NCI-H345 (cell line): ENCODE measurements at regions not wholly inside any gene's neighbourhood (a gene's known extent, or its start where the extent isn't known, plus 50 kb on each side); places are given as distances from the start of the nearest gene placed in this dataset.
A peak's percentile ranks its signal among the peaks of the same experiment; 100 is the strongest.
"Not testable (repeated sequence)": the region's sequence is repeated elsewhere in the genome, so short reads cannot be mapped to it uniquely, and the experiment has no call there.

Source experiments
- DNase-seq: peaks from one replicate; lab custom pipeline; 2025; lab: John Stamatoyannopoulos, UW

DNA sequence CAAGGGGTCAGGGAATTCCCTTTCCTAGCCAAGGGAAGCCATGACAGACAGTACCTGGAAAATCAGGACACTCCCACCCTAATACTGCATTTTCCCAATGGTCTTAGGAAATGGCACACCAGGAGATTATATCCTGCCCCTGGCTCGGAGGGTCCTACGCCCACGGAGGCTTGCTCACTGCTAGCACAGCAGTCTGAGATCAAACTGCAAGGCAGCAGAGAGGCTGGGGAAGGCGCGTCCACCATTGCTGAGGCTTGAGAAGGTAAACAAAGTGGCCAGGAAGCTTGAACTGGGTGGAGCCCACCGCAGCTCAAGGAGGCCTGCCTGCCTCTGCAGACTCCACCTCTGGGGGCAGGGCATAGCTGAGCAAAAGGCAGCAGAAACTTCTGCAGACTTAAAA, 207.1 kb upstream of the OBI1 start:
- not testable (repeated sequence) for DNase-seq

DNA sequence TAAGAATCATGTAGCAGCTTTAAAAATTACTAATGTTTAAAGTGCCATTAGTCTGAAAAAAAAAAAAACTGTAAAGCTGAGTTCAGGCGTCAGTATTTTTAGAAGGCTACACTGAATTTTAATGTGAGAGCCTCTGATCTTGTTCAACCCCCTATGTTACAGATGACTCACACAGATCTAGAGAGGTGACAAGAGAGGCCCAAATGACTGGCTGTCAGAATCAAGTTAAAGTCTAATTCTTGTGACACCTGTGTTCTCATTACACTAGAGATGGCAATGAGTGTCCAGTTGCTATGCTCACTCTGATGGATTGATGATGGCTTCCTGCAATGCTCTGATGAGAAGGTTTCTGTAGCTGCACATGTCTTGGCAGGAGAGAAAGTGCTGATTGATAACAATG, 203.5 kb upstream of the OBI1 start:
- no peak for DNase-seq

DNA sequence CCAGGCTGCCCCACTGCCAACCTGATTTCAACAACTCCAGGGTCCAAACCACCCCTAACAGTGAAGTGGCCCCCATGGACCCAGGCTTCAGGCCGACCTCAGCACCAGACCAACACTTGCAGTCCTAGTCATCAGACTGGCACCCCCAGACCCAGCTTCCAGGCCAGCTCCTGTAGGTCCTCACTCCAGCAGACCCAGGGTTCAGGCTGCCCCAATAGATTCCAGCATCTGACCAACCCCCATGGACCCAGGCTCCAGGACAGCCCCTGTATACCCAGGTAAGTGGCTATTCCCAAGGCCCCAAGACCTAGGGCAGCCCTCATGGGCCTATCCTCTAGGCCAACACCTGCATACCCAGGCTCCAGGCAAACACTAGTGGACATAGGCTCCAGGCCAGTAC, 193.8 kb upstream of the OBI1 start:
- no peak for DNase-seq

DNA sequence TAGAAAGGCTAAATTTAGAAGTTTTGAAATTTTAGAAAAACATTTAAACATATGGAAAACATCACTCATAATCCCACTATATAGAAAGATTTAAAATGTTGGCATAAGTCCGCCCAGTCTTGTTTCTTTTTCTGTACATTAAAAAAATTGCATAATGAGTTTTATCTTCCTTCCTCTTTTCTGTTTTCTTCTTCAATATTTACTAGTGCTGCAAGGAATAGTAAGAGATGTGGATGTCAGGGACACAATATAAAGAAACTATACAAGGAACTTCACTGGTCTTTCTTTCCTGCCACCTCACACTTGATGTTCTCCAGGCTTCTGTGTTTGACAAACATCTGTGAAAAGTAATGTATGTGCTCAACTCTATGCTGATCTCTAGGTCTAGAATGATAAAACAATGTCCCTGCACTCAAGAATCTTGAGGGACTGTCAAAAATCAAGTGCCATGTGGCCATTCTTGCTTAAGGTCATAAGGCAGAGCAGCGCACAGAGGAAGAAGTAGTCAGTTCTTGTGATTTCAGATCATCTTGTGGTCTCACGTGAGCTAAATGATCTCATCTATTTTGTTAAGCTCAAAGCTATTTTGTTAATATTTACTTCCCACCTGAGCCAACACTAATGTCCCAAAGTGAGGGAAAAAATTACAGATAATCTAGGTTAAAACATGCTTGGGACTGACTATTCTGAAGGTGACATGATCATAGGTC, 186.9 kb upstream of the OBI1 start:
- DNase-seq = no peak

DNA sequence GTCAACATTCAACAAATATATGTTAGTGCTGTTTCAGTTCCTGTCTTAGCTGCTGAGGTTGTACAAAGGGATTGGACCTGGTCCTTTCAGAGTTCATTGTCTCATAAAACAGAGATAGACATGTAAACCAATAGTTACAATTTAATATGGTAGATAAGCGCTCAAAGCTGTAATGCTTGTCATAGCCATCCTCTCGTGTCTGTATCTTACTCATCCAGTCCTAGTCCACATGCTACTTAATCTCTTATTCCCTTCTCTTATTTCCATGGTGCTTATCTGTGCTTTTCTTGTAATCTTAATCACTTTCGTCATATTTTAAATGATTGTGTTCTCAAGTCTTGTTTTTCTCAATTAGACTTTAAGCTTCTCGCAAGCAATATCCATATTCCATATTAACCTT, 185.2 kb upstream of the OBI1 start:
- no peak for DNase-seq

DNA sequence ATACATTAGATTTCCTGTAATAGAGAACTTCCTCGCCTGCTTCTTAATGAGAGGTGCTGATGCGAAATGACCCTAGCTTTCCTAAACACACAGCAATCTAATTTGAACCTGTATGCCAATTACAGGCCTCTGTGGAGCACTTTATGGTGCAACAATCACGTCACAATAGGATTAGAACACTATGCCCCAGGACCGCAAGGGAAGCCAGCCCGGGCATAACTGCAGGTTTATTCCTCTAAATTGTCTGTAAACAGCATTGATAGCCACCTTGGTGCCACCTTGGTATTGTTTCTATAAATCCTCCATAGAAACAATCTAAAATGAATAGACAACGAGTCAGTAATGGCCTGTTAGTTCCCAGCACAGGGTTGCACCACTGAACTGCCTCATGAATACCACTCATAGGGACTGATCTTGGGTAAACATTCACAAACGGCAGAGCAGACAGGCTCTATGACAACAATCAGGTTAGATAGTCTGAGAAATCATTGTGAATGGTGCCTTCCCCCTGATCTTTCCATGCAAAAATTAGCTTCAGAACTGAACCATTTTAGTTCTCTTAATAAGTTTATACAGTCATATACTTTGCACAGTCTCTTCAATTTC, 182.5 kb upstream of the OBI1 start:
- DNase-seq = peak; percentile 74

DNA sequence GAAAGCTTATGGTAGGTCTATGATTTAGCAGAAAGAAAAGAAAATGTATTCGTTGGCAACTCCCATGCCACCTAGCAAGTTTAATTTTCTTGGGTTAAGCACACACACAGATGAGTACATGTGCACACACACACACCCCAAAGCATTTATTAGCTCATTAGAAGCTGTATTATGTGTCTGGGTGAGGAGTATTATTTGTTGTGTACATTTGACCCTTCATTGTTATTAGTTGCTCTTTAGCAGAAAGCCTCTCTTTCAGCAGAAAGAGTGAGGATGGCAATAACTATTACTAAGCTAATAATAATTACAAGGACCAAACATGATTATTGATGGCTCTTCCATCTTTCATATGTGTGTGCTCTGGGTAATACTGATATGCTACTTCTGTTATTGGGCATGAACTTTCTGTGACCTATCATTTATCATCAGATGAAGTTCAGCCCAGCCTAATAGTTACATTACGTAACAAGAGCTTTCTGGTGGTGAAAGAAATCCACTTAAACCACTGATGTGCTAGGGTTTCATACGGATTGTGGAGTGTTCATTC, 177.4 kb upstream of the OBI1 start:
- no peak for DNase-seq

DNA sequence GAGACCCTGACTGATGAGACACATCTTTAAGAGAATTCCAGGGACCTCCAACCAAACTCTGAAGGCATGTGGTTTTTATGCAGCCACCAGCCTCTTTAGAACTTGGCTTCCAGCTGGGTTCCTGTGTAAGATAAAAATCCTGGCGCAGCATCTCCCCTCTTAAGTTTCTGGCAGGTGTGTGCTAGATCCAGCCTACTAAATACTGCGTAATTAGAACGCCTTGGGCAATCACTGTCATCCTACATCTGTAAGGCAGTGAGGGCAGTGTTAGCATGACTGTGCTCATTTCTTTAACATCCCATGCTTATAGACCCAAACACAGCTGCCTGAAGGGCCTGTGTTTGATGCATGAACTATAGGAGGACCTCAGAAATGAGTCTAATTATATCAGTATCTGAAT, 173.5 kb upstream of the OBI1 start:
- DNase-seq = peak; percentile 11

DNA sequence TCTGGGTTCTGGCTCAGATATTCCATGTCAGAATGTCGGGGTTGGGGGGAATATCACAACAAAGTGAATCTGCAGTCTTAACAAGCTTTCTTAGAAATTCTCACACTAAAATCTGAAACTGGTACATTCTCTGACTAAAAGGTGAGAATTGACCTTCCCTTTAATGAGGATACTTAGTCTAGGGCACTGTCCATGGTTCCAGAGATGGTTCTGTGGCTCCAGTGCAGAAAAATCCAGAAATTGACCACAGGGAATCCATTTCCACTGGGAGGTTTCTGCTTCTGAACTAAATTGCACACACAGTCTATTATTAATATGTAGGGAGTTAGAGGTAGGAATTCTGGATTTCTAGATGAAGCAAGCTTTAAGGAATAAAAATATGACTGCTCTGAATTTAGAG, 171.6 kb upstream of the OBI1 start:
- no peak for DNase-seq

DNA sequence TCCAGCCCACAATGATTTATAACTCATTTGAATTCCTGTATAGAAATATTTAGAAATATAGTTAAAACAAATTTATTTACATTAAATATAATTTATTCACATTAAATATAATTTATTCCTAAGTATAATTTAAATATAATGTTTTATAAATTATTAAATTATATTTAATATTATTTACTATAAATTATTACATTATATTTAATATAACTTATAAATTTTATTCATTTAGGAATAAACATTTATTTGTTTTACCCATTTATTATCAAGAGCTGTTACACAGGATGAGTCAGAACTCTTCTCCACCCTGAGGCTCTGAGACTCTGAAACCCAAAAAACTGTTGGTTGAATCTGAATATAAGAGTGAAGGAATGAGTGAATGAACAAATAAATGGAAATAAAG, 170.9 kb upstream of the OBI1 start:
- no peak for DNase-seq

DNA sequence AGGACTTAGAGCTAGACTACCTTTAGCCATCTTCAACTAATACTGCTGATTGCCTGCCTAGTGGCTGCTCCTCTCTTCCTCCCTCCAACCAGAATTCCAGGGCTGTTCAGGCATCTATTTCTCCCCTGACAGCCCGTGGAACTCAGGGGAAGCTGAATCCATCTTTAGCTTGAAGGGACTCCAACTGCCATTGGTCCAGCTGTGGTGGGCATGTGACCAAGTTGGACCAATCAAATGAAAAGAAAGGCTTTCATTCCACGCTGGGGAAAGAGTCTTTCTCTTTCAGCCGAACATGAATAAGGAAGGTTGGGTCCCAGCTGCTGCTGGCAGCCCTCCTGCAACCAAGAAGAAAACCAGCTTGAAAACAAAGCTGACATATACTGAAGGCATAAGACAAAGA, 168.5 kb upstream of the OBI1 start:
- DNase-seq = no peak

DNA sequence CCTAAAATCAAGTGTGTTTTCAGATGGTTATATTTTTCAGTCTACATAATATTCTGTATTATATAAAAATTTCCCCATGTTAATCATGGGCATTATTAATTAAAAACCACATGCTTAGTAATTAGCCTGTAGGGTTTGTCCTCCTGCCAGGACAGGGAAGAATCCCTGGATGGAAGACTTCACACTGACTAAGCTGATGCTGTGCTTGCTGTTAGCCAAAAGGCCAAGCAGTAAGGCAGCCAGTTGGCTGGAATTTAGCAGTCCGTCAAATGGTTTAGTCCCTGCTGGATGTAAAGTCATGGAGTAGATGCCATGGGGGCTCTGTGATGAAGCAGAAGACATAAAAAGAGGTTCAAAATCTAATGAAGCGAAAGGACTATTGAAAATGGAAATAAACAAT, 168.0 kb upstream of the OBI1 start:
- no peak for DNase-seq

DNA sequence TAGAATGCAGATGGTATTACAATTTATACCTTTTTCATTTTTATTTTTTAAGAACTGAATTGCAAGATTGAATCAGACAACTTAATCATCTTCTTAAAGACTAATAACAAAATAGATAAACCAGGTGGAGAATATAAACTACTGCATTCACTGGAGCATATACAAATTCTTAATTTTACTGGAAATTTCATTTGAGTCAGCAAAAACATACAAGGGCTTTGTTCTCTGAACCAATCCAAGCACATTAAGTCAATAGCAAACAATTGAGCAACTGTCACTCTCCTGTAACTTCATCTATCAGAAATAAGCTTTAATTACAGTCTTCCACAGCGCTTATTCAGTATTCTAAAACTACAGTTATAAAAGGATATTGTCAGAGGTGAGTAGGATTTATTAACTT, 167.4 kb upstream of the OBI1 start:
- no peak for DNase-seq

DNA sequence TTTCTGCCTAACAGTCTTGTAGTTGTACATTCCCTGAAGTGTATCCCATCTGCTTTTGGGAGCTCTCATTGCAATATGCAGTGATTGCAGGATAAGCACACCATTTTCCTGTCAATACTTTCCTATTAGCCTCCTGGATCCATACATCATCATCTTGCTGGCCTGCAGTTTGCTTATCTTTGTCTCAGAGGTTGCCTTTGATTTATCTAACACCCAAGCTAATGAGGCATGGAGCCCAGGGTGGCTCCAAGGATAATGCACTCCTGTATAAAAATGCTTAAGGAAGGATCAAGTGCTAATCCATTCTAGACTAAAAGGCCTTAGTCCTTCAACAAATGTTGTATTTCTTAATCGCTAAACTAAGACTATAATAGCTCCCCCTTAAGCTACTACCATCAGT, 161.6 kb upstream of the OBI1 start:
- no peak for DNase-seq

DNA sequence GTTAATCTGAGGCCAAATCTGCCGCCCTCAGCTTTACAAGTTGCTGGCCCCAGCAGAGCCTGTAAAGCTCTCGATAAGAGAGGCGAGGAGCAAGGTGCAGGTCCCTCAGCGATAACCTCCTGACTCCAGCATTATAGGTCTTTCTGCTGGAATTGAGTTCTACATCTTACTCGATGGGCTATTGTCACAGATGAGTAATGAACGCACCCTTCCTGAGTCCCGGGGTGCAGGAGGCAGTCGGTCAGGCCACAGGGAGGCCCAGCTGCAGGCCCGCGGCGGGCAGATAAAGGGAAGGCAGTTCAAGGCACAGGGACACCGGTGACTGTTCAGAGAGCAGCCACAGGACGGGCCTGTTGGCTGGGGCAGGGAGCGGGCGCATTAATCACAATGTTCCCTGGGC, 157.6 kb upstream of the OBI1 start:
- DNase-seq = no peak

DNA sequence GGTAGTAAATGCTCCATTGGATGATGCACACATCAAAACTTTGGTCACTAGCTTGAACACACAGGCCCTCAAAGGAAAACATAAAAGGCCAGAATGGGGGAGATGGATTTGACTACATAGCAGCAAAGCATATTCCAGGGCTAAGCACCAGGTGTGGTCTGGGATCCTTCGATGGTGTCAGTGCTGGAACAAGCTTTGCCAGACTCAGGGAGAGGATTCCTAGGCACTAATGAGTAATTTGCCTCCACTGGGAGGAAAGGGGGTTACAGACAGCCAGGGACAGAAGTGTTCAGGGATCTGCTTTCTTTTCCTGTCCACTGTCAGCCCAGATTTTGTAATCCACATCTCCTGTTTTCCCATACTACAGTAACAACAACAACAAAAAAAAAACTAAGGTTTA, 157.2 kb upstream of the OBI1 start:
- DNase-seq = no peak

DNA sequence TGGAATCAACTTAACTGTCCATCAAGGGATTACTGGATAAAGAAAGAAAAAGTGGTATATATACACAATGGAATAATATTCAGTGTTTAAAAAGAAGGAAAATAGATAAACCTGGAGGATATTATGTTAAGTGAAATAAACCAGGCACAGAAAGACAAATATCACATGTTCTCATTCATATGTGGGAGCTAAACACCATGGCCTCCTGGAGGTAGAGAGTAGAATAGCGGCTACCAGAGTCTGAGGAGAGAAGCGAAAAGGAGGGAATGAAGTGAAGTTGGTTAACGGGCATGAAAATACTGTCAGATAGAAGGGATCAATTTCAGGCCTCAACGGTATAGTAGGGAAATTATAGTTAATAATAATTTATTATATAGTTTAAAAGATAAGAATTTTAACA, 147.5 kb upstream of the OBI1 start:
- no peak for DNase-seq

DNA sequence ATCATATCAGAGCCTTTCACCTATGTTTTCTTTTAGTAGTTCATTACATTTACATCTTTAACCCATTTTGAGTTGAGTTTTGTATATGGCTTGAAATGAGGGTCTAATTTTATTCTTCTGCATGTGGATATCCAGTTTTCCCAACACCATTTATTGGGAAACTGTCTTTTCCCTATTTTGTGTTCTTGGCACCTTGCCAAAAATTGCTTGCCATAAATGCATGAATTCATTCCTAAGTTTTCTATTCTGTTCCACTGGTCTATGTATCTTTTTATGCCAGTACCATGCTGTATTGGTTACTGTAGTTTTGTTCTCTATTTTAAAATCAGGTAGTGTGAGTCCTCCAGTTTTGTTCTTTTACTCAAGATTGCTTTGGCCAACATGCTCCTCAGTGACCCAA, 144.0 kb upstream of the OBI1 start:
- DNase-seq = no peak

DNA sequence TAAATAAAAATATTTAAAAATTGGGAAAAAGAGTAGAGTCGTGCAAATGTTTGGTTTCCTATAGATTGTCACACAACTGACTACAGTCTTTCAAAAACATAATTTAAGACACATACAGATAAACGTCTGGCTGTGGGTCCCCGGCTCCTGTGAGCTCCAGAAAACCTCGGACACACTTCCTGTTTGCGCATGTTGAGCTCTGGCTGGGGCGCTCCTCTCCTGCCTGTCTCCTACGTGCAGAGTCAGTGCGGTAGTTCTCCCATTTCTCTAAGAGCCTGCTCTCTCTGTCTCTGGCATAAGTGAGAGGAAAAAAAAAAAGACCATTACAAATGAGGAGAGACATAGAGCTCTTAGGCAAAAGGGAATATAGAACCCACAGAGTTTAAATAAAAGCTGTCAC, 128.2 kb upstream of the OBI1 start:
- no peak for DNase-seq

DNA sequence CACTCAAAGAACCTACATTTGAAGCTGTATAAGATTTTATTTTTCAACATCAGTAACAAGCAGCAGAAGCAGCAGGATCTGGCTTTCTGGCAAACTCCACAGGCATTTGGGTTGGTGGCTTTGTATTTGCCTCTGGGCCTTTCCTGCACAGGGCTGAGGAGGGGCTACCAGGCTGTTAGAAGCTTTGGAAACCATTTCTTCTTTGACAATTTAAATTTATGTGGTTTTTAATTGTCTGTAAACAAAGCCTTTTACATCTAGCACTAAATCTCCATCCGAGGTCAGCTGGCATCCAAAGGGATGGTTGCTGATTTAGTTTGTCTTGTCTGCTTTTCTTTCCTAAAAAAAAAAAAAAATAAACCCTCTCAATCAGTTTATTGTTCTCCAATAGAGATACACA, 127.5 kb upstream of the OBI1 start:
- no peak for DNase-seq

DNA sequence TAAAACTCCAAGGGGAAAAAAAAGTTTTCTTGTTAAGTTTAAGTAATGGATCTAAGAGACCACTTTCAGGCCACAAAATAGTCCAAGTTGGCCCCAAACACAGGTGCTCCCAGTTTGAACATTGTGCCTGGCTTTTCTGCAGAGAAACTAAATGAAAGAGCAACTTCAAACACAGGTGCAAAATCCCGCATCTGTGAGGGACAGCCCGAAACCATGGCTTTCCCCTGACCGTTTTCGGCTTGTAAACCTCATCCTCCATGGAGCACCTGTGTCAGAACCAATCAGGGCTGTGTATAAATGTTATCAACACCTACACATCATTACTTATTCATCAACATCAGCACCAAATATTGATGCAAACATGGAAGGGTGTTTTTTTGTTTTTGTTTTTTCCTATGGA, 126.8 kb upstream of the OBI1 start:
- no peak for DNase-seq

DNA sequence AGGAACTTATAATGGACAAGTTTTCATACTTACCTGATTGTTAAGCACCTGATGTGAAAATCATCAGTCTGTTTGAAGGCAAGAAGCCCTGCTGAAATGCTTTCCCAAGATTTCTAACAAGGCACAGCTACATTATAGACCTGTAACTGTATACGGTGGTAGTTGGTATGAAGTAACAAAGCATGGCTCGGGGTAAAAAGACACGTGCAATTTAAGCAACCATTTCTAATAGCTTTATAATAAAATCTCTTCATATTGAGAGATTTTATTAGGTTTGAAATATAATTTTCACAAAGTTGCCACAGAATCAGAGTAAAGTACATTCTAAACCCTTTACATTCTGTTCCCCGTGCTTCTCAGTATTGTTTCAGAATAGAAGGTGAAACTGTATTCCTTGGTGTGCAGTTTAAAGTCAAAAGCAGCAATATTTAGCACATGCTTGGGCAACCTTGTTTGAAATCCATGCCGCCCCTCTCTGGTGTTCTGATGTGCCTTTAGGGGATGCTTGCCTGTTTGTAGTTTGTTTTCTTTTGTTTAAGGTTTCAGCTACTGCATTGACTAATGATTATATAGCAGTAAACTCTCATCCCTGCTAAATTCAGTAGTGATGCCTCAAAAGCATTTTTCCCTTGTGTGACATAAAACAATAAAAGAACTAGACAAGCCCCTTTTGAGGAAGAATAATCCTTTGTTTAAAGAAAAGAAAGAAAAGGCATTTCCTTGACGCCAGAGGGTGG, 125.2 kb upstream of the OBI1 start:
- no peak for DNase-seq

DNA sequence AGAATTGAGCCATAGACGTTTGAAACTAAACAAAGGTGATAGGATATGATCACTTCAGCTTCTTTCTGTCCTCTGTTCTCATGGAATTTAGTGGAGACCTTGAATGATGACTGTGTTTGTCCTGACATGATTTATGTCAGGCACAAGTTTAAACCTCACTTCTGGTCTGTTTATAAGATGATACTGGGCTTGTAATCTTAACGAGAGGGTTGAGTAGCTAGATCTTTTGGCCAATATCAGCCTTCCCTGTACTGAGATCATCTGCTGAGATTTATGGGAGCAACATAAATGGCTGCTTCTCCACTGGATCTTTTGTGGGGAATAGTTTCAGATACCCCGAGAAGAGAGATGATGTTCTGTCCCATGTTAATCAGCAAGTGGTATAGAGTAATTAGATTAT, 121.8 kb upstream of the OBI1 start:
- DNase-seq = no peak
